ENCODE measurements at regions not wholly inside any gene's neighbourhood (a gene's known extent, or its start where the extent isn't known, plus 50 kb on each side); places are given as distances from the start of the nearest gene placed in this dataset.

GRCh38 chr20:6501061-6501460 lies 266.4 kb upstream of the BMP2 start:
- no peak for DNase-seq
- Mint-ChIP-seq H3K4me1 (ENCODE audit: low read depth, unreplicated experiment) (peaks cover 7% of the 10 kb centered on the region), H3K36me3 (ENCODE audit: insufficient read depth, unreplicated experiment) (peaks cover 4% of the 10 kb centered on the region), H3K9me3 (ENCODE audit: unreplicated experiment) (peaks cover 9% of the 10 kb centered on the region), H3K4me3 (ENCODE audit: unreplicated experiment) (no peak overlapping the region), H3K27ac (ENCODE audit: unreplicated experiment) (no peak overlapping the region), H3K27me3 (ENCODE audit: insufficient read depth, unreplicated experiment) (no peaks in the 10 kb centered on the region)
- Histone ChIP-seq H3K4me1 (no peaks in the 10 kb centered on the region; the same call in 1 of the 2 replicates), H3K36me3 (ENCODE audit: control insufficient read depth, insufficient read depth, low read length) (peaks cover 2% of the 10 kb centered on the region; the same call in 1 of the 2 replicates), H3K9me3 (no peaks in the 10 kb centered on the region), H3K27me3 (replicated peaks; ENCODE audit: control insufficient read depth, insufficient read depth, low read length) (no peaks in the 10 kb centered on the region), H3K4me3 (ENCODE audit: low read depth, low read length) (no peak overlapping the region)
- POLR2A ChIA-PET = interaction anchor here (0.5 kb wide), 1 partner anchor 422 kb away, joined by 10 read pairs; no protein-coding TSS in a partner anchor
- BruUV-seq (replicated peaks) = no TSS peak
- TF ChIP-seq CTCF (IDR thresholded peaks at IDR 0.05; ENCODE audit: insufficient read depth in 1 of 2, low read depth in 1 of 2, low read length in 1 of 2, severe bottlenecking in 1 of 2, unreplicated experiment in 1 of 2) = no peak
- CTCF ChIA-PET = no interaction called here
- intact Hi-C loops (cut with micrococcal nuclease; ENCODE audit: unreplicated experiment) = no loop called here

GRCh38 chr20:6499566-6499965 lies 267.9 kb upstream of the BMP2 start:
- POLR2A ChIA-PET = no interaction called here
- H3K9me3 ChIP-seq = no peaks in the 10 kb centered on the region
- no peak overlapping the region for H3K27ac Mint-ChIP-seq (ENCODE audit: unreplicated experiment)

DNA sequence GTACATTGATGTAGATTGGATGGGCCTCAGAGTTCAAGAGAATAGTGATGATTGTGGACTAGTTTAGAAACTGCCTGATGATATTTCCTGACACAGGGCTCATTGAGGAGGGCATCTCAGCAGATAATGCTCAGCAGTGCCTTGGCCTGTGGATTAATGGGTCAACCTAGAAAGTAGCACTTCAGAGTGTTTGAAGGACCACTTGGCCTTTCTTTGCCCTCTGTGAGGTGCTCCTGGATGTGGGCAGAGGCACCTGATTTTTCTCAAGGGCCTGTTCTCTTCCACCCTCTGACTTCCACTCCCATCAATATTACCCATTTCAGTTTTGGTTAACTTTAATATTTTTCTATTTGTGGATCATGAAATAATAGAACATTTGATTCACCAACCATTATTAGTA lies 270.6 kb upstream of the BMP2 start:
- H3K36me3 Mint-ChIP-seq (ENCODE audit: insufficient read depth, unreplicated experiment) = peaks cover 4% of the 10 kb centered on the region

More at GRCh38 chr20:6499566-6499965, 267.9 kb upstream of the BMP2 start:
- TF ChIP-seq CTCF (IDR thresholded peaks at IDR 0.05; ENCODE audit: insufficient read depth in 1 of 2, low read depth in 1 of 2, low read length in 1 of 2, severe bottlenecking in 1 of 2, unreplicated experiment in 1 of 2) = no peak
- Mint-ChIP-seq H3K4me3 (ENCODE audit: unreplicated experiment) (no peak overlapping the region), H3K9me3 (ENCODE audit: unreplicated experiment) (peaks cover 19% of the 10 kb centered on the region), H3K27me3 (ENCODE audit: insufficient read depth, unreplicated experiment) (no peaks in the 10 kb centered on the region), H3K4me1 (ENCODE audit: low read depth, unreplicated experiment) (peaks cover 13% of the 10 kb centered on the region), H3K36me3 (ENCODE audit: insufficient read depth, unreplicated experiment) (peaks cover 4% of the 10 kb centered on the region)
- DNase-seq = no peak
- CTCF ChIA-PET = no interaction called here
- Histone ChIP-seq H3K36me3 (ENCODE audit: control insufficient read depth, insufficient read depth, low read length) (peaks cover 2% of the 10 kb centered on the region; the same call in 1 of the 2 replicates), H3K27me3 (replicated peaks; ENCODE audit: control insufficient read depth, insufficient read depth, low read length) (no peaks in the 10 kb centered on the region), H3K4me3 (ENCODE audit: low read depth, low read length) (no peak overlapping the region), H3K4me1 (no peaks in the 10 kb centered on the region; the same call in 1 of the 2 replicates)
- intact Hi-C loops (cut with micrococcal nuclease; ENCODE audit: unreplicated experiment) = no loop called here
- BruUV-seq (replicated peaks) = no TSS peak

More for the DNA sequence above, 270.6 kb upstream of the BMP2 start:
- no peak overlapping the region for H3K4me3 ChIP-seq (ENCODE audit: low read depth, low read length)
- no peaks in the 10 kb centered on the region for H3K27me3 ChIP-seq (replicated peaks; ENCODE audit: control insufficient read depth, insufficient read depth, low read length)
- Mint-ChIP-seq H3K4me3 (ENCODE audit: unreplicated experiment) (no peak overlapping the region), H3K9me3 (ENCODE audit: unreplicated experiment) (peaks cover 25% of the 10 kb centered on the region), H3K4me1 (ENCODE audit: low read depth, unreplicated experiment) (peaks cover 23% of the 10 kb centered on the region), H3K27me3 (ENCODE audit: insufficient read depth, unreplicated experiment) (no peaks in the 10 kb centered on the region), H3K27ac (ENCODE audit: unreplicated experiment) (peak overlapping the region; percentile 27)
- H3K9me3 ChIP-seq = no peaks in the 10 kb centered on the region
- no peak for DNase-seq
- H3K36me3 ChIP-seq (ENCODE audit: control insufficient read depth, insufficient read depth, low read length) = peaks cover 2% of the 10 kb centered on the region; the same call in 1 of the 2 replicates
- H3K4me1 ChIP-seq = peaks cover 18% of the 10 kb centered on the region
- ChIA-PET CTCF (no interaction called here), POLR2A (no interaction called here)
- no TSS peak for BruUV-seq (replicated peaks)
- no peak for TF ChIP-seq CTCF (IDR thresholded peaks at IDR 0.05; ENCODE audit: insufficient read depth in 1 of 2, low read depth in 1 of 2, low read length in 1 of 2, severe bottlenecking in 1 of 2, unreplicated experiment in 1 of 2)
- intact Hi-C loops (cut with micrococcal nuclease; ENCODE audit: unreplicated experiment) = no loop called here
